ENCODE measurements at regions not wholly inside any gene's neighbourhood (a gene's known extent, or its start where the extent isn't known, plus 50 kb on each side); places are given as distances from the start of the nearest gene placed in this dataset.

- Mint-ChIP-seq H3K4me1 (ENCODE audit: unreplicated experiment) (no peaks in the 10 kb centered on the region), H3K27me3 (ENCODE audit: unreplicated experiment) (peaks cover 5% of the 10 kb centered on the region), H3K36me3 (ENCODE audit: unreplicated experiment) (no peaks in the 10 kb centered on the region), H3K4me3 (ENCODE audit: unreplicated experiment) (no peak overlapping the region), H3K9me3 (ENCODE audit: unreplicated experiment) (peaks cover 3% of the 10 kb centered on the region), H3K27ac (ENCODE audit: unreplicated experiment) (no peak overlapping the region)
- DNase-seq (ENCODE audit: extremely low spot score, unreplicated experiment) = no peak
- no peak for TF ChIP-seq CTCF (IDR thresholded peaks at IDR 0.05)
Observed at GRCh38 chr13:78485803-78486202, 117.5 kb downstream of the POU4F1 start.

GRCh38 chr13:78478183-78478582 lies 125.2 kb downstream of the POU4F1 start:
- Mint-ChIP-seq H3K27me3 (ENCODE audit: unreplicated experiment) (peaks cover 3% of the 10 kb centered on the region), H3K9me3 (ENCODE audit: unreplicated experiment) (no peaks in the 10 kb centered on the region), H3K27ac (ENCODE audit: unreplicated experiment) (no peak overlapping the region), H3K4me3 (ENCODE audit: unreplicated experiment) (no peak overlapping the region), H3K4me1 (ENCODE audit: unreplicated experiment) (no peaks in the 10 kb centered on the region), H3K36me3 (ENCODE audit: unreplicated experiment) (no peaks in the 10 kb centered on the region)
- no peak for DNase-seq (ENCODE audit: extremely low spot score, unreplicated experiment)
- no peak for TF ChIP-seq CTCF (IDR thresholded peaks at IDR 0.05)

- Mint-ChIP-seq H3K9me3 (ENCODE audit: unreplicated experiment) (no peaks in the 10 kb centered on the region), H3K27me3 (ENCODE audit: unreplicated experiment) (peaks cover 1% of the 10 kb centered on the region), H3K36me3 (ENCODE audit: unreplicated experiment) (no peaks in the 10 kb centered on the region), H3K4me3 (ENCODE audit: unreplicated experiment) (no peak overlapping the region), H3K4me1 (ENCODE audit: unreplicated experiment) (no peaks in the 10 kb centered on the region), H3K27ac (ENCODE audit: unreplicated experiment) (no peak overlapping the region)
- no peak for DNase-seq (ENCODE audit: extremely low spot score, unreplicated experiment)
- no peak for TF ChIP-seq CTCF (IDR thresholded peaks at IDR 0.05)
Observed at GRCh38 chr13:78476910-78477309, 126.4 kb downstream of the POU4F1 start.

- no peak overlapping the region for H3K27ac Mint-ChIP-seq (ENCODE audit: unreplicated experiment)
- no peaks in the 10 kb centered on the region for H3K27me3 Mint-ChIP-seq (ENCODE audit: unreplicated experiment)
- no peaks in the 10 kb centered on the region for H3K4me1 Mint-ChIP-seq (ENCODE audit: unreplicated experiment)
- no peak for TF ChIP-seq CTCF (IDR thresholded peaks at IDR 0.05)
- no peak for DNase-seq (ENCODE audit: extremely low spot score, unreplicated experiment)
- H3K9me3 Mint-ChIP-seq (ENCODE audit: unreplicated experiment) = no peaks in the 10 kb centered on the region
- no peaks in the 10 kb centered on the region for H3K36me3 Mint-ChIP-seq (ENCODE audit: unreplicated experiment)
- no peak overlapping the region for H3K4me3 Mint-ChIP-seq (ENCODE audit: unreplicated experiment)
Observed at GRCh38 chr13:78468621-78469020, 134.7 kb downstream of the POU4F1 start.

- DNase-seq (ENCODE audit: extremely low spot score, unreplicated experiment) = no peak
- Mint-ChIP-seq H3K27me3 (ENCODE audit: unreplicated experiment) (no peaks in the 10 kb centered on the region), H3K4me3 (ENCODE audit: unreplicated experiment) (no peak overlapping the region), H3K4me1 (ENCODE audit: unreplicated experiment) (no peaks in the 10 kb centered on the region), H3K27ac (ENCODE audit: unreplicated experiment) (no peak overlapping the region), H3K9me3 (ENCODE audit: unreplicated experiment) (peaks cover 5% of the 10 kb centered on the region), H3K36me3 (ENCODE audit: unreplicated experiment) (no peaks in the 10 kb centered on the region)
- TF ChIP-seq CTCF (IDR thresholded peaks at IDR 0.05) = no peak
Observed at GRCh38 chr13:78465250-78465649, 138.1 kb downstream of the POU4F1 start.
